GM21515 (cell line): ENCODE measurements at regions not wholly inside any gene's neighbourhood (a gene's known extent, or its start where the extent isn't known, plus 50 kb on each side); places are given as distances from the start of the nearest gene placed in this dataset.
"Not testable (repeated sequence)": the region's sequence is repeated elsewhere in the genome, so short reads cannot be mapped to it uniquely, and the experiment has no call there.

ENCODE experiments used
- ATAC-seq: cut with Tn5 transposase; IDR thresholded peaks from one replicate; pipeline ENCODE4 v1.9.1; 2021; ENCODE audit not compliant: unreplicated experiment

DNA sequence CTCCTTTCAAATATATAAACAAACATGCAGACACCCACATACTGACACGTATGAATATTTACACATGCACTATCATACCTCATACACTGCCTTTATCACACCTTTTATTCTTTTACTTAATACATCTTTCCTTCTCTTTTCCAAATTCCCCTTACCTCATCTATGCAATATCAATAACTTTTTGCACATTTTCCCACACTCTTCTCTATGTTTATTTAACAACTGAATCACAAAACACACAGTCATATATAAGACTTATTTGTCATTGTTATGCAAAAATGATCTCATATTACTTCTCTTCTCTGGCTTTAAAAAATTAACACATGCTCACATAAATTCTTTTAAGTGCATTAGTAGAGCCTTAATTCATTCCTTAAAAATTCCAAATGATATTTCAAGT, 461.4 kb downstream of the DIPK2A start:
- no peak for ATAC-seq

DNA sequence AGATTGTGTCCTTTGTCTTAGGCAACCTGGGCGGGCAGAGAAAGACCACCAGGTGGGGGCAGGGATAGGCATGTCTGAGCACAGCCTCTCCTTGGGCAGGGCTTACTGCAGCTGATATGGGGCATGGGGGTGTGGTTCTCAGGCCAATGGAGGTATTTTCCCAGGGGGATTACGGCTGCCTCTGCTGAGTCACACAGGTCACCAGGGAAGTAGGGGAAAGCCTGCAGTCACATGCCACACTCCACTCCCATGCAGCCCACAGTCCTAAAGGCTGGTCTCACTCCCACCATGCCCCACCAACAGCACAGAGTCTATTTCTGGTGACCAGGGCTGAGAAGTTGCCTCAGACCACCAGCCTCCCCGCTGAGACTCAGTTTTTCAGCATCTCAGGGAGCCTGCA, 466.4 kb downstream of the DIPK2A start:
- ATAC-seq = no peak

DNA sequence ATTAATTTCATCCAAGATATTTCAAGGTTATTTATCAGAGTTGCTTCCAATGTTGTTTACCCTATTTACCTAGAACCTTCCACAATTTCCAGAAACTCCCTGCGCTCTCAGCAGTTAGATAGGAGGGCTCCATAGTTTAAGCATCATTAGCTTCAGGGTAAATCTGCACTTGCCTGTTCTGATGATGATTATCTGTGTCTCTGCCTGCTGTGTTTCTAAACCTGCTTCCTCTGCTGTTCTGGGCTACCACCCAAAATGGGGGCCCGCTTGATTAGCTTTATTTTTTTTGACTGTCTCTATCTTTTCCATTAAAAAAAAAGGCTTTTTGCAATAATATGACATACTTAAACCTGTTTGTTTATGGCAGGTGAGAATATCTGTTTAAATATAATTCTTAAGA, 472.4 kb downstream of the DIPK2A start:
- ATAC-seq = no peak

DNA sequence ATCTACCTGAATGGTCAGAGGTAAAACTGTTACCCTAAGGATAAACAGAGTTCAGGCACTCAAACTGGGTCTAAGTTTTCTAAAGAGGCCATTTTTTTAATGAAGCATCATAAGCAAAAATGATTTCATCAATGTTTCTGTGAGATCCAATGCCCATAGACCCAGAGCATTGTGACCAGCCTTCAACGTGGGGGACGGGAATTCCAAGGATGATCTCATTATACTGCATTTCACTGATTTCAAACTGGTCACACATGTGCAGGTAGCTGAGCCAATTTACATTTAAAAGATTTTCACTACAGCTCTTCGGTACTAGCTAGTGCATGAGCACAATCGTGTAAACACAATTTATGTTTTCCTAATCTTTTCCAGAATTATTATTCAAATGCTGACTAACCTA, 472.9 kb downstream of the DIPK2A start:
- ATAC-seq = no peak

DNA sequence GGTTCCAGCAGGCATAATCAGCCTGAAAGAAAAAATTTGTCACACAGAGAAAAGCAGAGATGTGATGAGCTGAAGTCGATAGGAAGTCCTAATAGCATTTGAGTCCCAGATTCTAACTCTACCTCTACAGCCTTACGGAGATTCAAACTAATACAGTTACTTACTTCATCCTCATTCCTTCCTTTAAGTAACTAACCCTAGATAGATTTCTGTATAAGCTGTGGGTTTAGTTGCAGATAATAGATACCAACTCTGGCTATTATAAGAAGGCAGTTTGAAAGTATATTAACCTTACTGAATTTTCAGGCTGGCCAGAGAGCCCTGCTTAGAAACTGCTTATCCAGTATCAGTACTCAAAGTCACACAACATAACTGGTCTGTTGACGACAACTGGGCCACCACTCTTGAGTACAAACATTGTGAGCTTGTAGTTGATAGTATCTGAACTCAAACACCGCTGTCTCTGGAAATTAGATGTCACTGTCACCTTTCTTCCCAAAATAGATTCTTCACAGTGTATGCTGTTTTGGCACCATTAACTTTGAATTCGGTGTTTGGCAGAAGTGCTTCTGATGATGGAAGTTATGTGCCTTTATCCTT, 484.3 kb downstream of the DIPK2A start:
- ATAC-seq = no peak

DNA sequence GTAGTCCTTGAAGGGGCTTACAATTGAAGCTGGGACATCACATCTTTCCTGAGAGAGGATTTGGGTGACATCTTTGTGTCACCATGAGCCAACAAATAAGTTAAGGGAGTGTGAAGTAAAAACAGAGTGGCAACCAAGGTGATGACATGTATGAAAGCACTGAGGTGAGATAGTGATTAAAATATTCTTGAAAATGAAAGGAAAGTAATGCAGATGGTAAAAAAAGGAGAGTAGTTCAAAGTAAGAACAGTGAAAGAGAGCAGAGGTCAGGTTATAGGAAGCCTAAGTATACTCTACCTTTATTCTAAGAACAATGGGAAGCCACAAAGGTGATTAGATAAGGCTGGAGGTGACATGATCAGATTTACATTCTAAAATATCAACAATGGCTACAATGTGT, 486.1 kb downstream of the DIPK2A start:
- ATAC-seq = no peak

DNA sequence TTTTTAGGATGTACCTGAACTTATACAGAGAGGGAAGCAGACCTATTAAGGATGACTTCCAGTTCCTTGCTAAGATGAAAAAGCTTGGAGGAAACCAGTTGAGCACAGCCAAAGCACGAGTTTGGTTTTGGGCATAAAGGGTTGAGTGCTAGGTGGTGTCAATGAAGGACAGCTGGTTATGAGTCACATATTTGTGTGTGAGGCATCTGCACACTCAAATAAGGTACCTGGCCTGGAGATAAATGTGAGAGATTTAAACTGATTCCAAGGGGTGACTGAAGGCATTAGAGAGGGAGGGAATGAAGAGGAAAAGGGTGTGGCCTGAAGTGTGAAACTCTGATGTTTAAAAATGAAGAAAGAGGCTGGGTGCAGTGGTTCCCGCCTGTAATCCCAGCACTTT, 486.7 kb downstream of the DIPK2A start:
- no peak for ATAC-seq

DNA sequence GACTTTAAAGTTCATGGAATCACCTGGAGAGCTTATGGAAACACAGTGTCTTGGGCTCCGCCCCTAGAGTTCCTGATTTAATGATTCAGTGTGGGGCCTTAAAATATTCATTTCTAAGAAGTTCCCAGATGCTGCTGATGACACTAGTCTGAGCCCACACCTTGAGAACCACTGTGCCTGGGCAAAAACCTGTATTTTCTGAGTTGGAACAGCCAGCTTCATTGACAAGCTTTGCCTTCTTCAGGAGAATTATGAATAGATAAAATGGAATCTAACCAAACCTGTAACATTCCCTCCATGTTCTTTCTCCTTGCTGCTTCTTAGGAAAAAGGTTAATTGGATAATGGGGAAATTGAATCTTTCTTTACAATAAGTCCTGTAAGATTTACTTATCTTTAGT, 490.7 kb downstream of the DIPK2A start:
- no peak for ATAC-seq

DNA sequence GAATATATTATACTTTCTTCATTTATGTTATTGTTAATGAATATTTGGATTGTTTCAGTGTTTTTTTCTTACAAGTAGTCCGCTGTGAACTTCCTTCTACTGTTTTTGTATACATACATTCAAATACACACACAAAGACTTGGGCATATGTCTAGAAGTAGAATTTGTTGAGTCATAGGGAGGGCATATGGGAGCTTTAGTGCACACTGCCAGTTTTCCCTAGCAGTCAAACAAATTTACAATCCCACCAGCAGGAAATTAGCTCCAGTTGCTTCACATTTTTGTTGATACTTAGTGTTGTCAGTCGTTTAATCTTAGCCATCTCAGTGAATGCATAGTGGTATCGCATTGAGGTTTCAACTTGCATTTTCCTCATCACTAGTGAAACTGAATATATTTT, 492.3 kb downstream of the DIPK2A start:
- ATAC-seq = no peak

DNA sequence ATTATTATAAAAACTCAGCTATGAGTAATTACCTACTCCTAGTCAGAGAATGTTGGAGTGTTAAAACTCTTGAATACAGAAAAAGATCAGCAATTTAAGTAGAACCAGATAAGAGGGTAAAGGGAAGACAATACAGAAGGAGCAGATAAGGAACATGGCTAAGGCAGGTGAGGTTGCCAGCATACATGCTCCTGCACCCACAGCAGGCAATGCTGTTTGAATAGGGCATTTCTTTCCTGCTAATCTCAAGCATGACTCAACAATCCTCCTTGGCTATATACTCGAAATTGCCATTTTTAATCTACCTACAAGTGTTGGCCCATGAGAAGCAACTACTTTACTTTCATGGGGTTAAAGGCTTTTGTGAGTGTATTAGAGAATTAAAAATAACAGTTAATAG, 494.5 kb downstream of the DIPK2A start:
- ATAC-seq = no peak

DNA sequence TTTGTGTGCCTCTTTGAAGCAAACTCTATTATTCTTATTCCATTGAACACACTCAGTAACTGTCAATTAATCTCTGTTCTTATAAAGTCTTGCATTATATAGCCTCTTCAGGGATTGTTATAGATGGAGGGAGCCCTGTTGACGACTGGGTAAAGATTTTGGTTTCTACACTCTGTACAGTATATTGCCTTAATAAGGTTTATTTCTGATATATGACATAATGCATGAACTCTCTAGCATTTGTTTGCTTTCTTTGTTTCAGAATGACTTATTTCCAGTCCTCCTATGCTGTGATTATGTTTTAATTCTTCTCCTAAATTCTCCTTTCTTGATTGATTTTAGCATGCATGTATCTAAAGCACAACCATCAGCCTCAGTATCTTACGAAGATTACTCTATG, 494.9 kb downstream of the DIPK2A start:
- no peak for ATAC-seq

DNA sequence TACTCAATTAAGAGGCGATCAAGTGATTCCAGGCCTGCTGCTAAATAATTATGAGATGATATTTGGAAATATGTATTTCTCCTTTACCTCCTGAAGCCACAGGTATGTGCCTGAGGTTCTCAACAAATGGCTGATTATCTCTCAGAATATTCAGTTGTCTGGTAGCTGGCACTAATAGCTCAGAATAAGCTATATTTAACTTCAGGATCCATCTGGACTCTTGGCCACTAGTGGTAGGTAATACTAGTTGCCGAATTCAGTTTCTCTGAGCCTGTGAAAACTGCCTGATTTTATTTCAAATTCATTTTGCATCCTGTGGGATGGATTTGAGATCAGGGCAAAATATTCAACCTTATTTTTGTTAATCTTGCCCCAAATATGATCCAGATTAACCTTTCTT, 499.0 kb downstream of the DIPK2A start:
- ATAC-seq = no peak

DNA sequence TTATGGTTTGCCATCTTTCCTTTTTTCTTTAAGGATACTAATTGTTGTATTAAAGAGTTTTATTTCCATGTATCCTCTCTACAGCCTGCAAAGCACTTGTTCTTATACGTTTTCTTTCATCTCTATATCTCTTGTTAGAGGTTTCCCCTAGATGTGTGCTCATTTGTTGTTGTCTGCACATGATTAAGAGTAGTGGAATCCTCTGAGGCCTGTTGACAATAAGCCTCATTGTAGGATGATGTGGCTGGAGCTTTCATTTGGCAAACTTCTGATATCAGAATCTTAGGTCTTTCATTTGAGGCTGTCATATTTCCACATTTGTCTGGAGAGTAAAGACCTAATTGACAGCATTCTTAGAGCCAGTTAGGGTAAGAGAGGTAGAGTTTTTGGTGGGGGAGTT, 506.0 kb downstream of the DIPK2A start:
- ATAC-seq = no peak

DNA sequence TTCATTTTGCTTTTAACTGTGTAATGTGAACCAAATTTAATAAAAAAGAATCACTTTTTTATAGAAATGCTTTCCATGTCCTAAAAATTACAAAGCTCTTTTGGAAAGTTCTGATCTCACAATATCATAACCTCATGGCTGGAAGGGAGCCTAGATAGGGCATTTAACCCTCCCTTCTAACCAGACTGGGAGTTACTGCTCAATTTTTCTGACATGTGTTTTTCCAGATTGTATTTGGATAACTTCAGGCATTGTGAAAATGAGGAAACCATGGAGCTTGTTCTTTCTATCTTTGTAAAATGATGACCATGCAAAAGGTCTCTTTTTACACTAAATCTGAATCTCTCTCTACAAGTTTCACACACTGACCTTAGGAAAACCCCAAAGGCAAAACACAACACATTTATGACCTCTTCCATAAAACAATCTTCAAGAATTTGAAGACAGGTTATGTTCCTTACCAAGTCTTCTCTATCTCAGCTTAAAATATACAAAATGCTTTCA, 508.8 kb downstream of the DIPK2A start:
- ATAC-seq = no peak

DNA sequence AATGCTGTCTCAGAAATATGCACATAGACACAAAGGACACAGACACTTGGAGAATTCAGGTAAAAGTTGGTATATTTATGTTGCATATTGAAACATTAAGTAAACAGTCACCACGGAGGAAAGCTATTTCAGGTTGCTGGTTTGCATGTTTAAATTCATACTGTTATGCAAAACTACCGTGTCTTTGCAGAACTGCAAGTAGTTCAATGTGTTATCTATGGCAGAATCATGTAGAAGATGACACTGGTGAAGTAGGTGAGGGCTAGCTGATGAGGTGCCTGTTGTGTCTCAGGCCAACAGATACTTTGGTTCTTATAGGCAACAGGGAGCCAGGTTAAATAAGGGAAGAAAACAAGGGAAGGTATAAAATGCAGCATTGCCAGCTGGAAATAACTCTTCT, 511.3 kb downstream of the DIPK2A start:
- no peak for ATAC-seq

DNA sequence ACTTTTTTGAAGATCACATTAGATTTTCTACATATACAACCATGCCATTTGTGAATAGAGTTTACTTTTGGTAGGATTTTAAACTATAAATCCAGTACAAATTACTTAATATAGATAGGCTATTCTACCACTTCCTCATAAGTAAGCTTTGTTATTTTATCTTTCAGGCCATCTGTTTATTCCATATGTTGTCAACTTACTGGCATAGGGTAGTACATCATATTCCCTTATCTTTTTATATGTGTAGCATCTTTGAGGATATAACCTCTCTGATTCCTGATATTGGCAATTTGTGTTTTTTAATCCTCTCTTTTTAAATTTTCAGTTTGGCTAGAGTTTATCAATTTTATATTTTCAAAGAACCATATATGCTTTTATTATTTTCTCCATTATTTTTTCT, 515.4 kb downstream of the DIPK2A start:
- no peak for ATAC-seq

DNA sequence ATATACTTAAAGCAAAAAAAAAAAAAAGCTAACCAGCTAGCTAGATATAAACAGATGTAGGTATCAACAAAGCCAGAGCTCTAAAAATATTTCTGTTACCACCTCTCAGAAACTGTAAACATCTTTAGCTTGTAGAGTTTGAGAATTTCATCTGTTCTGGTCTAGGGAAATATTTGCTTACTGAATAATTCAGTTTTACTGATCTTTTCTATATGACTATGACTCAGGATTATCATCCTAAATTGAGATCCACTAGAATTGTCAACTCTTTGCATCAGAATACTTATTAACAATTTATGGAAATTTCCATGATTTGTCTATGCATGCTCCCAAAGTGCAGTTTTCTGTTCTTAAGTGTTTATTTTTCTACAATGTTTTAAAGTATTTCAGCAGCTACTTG, 517.3 kb downstream of the DIPK2A start:
- no peak for ATAC-seq

DNA sequence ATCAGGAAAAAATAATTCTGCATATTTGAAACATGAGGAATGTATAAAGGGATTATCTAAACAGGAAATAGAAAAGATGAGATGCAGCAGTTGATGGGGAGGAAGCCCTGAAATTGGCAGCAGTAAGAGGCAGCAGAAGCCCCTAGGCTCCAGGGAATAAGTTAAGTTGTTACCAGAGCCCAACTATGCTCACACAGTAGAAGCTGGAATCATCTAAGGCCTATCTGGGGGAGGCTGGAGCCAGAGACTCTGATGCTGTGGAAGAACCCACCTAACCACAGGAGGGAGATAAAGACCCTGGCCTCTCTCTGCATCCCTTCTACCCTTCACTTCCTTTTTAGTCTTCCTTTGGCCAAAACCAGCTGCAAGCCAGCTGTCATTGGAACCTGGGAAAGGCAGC, 519.7 kb downstream of the DIPK2A start:
- ATAC-seq = no peak

DNA sequence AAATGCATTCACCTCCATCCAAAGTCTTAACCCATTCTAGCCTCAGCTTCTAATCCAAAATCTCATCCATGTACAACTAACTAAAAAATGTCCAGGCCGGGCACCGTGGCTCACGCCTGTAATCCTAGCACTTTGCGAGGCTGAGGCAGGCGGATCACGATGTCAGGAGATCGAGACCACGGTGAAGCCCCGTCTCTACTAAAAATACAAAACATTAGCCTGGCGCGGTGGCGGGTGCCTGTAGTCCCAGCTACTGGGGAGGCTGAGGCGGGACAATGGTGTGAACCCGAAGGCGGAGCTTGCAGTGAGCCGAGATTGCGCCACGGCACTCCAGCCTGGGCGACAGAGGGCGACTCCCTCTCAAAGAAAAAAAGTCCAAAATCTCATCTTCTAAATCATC, 523.0 kb downstream of the DIPK2A start:
- not testable (repeated sequence) for ATAC-seq

DNA sequence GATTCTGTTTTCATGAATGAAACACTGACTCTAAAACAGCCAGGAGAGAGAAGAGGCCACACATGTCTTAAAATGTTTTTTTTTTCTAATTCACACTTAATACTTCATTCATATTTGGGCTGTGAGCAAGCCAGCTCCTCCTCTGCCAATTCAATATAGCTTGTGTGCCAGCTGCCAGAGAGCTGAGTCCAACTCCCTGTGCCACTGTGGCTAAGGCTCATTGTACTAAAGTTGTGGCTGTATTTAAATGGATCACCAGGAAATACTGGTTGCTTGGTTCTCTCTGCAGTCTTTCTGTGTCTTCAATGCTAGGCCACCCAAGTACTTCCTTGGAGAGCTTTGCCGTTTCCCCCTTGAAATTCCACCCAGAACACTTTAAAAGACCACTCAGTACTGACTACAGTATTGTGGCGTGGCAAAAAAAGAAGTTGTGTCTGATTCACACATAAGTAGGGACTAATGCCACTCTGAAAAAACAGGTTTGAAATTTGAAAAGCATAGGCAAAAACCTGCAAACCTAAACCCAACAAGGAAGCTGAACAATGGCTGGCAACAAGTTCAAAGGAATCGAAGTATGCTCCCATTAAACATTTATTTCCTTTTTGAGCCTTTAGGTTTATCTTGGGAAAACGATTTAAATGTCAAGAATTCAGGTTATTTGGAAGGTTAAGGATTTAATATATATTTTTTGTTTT, 524.7 kb downstream of the DIPK2A start:
- no peak for ATAC-seq

DNA sequence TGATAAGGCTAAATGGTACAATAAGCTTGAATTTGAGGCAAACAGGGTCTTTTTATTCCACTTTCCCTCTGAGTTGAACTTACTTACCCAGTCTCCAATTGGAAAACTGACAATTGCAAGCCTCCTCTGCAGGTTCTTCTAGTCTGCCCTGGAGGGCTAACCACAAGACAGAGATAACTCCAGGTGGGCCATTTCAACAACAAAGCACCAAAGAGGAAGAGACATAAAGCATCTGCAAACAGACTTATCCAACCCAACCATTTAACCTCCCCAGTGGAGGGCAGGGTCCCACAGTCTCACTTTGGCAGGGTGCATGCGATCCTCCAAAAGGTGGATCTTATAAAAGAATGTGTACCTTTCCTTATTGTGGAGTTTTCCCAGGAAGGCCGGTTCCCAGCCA, 525.8 kb downstream of the DIPK2A start:
- ATAC-seq = no peak

DNA sequence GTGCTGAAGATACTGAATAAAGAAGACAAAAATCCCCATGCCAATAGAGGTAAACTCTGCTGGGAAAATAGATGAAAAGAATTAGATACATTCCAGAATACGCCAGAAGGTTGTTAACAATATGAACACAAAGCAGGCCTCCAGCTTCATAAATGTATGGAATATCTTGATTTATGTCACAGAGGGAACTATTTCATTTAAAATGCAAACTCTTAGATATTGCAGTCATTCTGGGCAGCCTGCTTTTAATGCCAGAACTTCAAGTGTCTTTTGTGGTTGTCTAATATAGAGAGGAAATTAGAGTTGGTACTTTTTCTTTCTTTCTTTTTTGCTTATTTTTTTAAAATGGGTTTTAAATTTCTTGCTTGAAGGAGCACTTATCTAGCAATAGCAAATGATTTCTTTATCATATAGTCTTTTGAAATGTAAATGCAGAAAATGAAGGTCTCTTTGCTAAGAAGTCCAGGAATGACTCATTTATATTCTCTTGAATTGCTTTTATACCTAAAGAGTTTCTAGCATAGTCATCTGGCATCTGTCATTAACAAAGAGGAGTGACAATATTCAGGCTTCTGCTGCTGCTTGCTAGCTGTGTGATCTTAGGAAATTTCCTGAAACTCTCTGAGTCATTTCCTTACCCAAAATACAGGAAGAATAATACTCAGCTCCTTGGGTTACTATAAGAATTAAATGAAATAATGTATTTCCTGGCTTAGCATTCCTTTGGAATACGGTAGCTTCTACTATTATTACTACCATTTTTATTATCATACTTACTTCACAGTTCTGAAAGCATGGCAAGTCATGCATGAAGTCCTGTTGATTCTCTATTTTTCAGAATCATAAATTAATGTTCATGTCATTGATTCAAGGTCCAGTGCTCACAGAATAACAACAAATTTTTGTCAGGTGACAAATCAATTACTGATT, 527.6 kb downstream of the DIPK2A start:
- ATAC-seq = no peak
